ENCODE measurements at regions not wholly inside any gene's neighbourhood (a gene's known extent, or its start where the extent isn't known, plus 50 kb on each side); places are given as distances from the start of the nearest gene placed in this dataset.
A peak's percentile ranks its signal among the peaks of the same experiment; 100 is the strongest.
"Not testable (repeated sequence)": the region's sequence is repeated elsewhere in the genome, so short reads cannot be mapped to it uniquely, and the experiment has no call there.

- no peak for DNase-seq
These were observed 161.0 kb downstream of the TRIB2 start for GRCh38 chr2:12877761-12878160.

GRCh38 chr2:12879649-12880048 lies 162.9 kb downstream of the TRIB2 start:
- no peak for DNase-seq

DNA sequence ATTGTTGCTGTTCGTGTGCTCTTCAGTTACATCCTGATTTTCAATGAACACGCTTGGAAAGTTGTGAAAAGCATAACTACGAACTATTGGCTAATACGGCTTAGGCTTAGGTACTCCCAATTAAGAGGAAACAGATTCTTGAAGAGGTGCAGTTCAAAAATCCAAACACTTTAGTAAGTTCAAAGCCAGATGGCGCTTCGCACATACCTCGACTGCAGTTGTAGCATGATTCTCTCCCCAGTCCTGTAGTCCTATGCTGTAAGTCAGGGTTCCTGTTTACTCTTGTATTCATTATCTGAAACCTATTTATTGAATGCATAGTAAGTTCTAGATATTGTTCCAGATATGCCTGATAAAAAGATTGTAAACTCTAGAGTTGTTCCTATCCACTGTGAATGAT lies 165.2 kb downstream of the TRIB2 start:
- no peak for DNase-seq

DNA sequence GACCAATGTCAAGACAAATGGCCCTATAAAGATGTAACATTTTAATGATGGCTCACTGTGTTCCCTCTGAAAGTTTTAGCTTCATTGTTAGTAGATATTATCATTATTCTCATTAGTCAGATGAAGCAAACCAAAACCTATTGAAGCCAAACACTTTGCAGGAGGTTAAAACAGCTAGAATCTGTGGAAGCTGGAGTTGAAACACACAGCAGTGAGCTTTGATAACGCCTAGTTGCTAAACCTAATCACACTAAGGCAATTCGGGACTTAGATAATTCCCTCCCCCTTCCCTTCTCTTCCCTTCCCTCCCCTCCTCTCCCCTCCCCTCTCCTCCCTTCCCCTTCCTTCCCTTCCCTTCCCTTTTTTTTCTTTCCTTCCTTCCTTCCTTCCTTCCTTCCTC lies 165.7 kb downstream of the TRIB2 start:
- no peak for DNase-seq

- no peak for DNase-seq
These were observed 167.2 kb downstream of the TRIB2 start for GRCh38 chr2:12883906-12884305.

DNA sequence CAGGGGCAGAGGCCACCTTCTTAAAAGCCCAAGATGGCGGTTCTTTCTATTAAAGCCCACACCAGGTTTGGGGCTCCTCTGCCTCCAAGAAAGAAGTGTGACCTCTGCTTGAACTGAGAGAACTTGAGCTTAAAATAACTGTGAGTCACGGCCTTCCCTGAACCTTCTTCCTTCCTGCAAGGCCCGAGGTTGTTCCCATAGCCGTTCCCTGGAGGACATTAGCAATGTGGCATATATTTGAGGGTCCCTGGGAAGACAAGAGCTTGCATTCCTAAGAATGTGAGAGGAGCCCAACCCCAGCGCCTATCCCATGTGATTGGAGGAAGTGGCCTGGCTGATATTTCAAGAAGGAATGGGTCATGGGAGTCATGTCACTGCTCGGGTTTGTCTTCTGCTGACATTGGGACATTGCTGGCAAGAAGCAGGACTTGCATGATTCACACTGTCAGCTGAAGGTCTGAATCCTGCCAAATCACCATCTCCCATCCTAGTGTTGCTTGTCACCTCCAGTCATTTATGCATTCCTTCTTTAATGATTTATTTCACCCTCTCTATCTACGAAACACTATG lies 168.1 kb downstream of the TRIB2 start:
- no peak for DNase-seq

- no peak for DNase-seq
These were observed 173.3 kb downstream of the TRIB2 start for GRCh38 chr2:12890066-12890465.

DNA sequence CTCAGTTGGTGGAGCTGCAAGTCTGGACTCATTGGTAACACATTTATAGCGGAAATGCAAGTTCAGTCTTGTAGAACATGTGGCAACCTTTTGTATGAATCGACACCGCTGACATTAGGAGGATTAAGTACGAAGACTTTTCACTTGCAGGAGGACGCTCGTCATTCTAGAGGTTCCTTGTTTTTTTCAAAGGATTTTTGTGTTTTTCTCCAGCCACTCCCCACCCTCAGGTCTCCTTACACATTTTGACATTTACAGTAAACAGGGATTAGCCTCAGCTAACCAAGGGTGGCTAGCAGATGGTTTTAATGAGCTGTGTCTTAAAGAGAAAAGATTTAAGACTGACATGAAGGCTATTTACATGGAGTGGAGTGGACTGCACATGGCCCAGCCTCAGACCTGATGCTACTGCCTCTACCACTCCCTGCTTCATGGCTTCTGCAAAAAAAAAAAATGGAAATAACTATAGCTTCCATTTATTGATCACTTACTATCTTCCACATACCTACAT lies 173.8 kb downstream of the TRIB2 start:
- no peak for DNase-seq

DNA sequence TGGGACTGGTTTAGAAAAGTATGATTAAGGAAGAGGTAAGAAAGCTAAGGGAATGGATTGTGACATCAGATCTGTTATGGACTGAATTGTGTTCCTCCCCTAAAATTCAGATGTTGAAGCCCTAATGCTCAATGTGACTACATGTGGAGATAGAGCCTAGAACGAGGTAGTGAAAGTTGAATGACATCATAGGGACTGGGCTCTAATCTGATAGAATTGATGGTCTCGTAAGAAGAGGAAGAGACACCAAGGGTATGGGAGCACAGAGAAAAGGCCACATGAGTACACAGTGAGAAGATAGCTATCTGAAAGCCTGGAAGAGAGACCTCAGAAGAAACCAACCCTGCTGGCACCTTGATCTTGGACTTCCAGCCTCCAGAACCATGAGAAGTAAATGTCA lies 178.3 kb downstream of the TRIB2 start:
- no peak for DNase-seq

DNA sequence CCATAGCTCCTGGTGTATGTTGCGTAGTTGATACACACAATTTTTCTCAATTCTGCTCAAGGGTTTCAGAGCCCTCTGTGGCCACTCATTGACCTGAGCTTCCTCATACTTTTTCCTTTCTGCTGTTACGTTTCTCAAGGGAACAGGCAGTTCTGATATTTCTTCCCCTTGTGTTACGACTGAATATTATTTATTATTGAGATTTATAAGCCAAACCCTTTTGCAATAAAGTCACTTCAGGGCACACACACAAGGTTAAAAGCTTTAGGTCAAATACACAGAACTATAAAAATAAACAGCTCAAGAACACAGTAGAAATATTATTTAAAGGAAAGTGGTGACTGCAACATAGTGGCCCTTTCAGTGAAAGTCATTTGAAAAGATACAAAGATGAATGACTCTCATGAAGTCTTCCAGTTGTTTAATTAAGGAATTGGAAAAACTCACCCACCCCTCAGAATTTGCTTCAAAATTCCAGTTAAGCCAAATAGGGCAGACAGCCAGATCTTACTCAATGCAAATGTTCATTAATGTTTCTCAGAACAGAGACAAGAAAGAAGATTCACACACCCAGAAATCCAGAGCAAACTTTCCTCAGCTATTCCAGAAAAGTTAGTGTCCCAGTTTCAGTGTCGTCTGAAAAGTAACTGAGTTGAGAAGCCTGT lies 179.7 kb downstream of the TRIB2 start:
- no peak for DNase-seq

GRCh38 chr2:12897181-12897580 lies 180.4 kb downstream of the TRIB2 start:
- DNase-seq = no peak

GRCh38 chr2:12903272-12903671 lies 186.5 kb downstream of the TRIB2 start:
- DNase-seq = no peak

- no peak for DNase-seq
These were observed 193.7 kb downstream of the TRIB2 start for GRCh38 chr2:12910431-12910830.

DNA sequence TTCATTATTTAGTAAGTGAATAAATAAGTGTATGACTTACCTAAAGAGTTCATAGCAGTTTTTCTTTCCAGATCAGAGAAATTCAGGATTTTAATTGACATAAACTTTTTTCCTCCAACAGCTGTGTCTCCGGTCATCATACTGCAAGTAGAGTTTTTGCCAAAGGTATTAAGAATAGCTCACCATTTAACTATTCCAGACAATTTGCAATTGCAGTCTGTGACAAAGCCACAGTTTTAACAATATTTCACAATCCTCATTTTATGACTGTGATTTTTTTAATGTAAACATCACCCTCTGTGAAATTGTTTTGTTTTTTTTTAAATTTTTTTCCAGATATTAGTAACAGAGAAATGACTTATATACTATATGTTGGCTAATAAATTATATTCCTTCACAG lies 199.1 kb downstream of the TRIB2 start:
- DNase-seq = no peak

- no peak for DNase-seq
These were observed 201.6 kb downstream of the TRIB2 start for GRCh38 chr2:12918138-12918834.

- peak; percentile 83 for DNase-seq
These were observed 202.2 kb downstream of the TRIB2 start for GRCh38 chr2:12918835-12919445.

DNA sequence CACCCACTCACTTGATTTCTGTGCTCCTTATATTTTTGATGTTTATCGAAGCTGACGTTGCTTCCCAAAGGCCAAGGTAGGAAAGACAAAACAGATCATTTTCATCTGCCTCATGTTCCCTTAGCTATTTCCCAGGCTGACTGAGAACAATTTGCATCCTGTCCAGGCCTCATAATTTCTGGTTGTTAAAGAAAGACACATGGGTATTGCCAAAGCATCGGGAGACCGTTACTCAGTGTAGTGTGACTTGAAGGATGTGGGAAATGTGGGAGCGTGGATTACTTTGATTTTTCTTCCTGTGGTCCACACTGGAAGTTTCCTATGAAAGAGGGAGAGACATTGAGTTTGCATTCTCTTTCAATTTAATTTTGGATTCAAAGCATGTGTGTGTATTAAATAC lies 204.6 kb downstream of the TRIB2 start:
- DNase-seq = no peak

GRCh38 chr2:12923907-12924610 lies 207.3 kb downstream of the TRIB2 start:
- DNase-seq = no peak

DNA sequence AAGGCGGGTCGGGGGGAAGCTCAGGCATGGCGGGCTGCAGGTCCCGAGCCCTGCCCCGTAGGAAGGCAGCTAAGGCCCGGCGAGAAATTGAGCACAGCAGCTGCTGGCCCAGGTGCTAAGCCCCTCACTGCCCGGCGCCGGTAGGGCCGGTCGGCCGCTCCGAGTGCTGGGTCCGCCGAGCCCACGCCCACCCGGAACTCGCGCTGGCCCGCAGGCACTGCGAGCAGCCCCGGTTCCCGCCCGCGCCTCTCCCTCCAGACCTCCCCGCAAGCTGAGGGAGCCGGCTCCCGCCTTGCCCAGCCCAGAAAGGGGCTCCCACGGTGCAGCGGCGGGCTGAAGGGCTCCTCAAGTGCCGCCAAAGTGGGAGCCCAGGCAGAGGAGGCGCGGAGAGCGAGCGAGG lies 209.9 kb downstream of the TRIB2 start:
- not testable (repeated sequence) for DNase-seq

DNA sequence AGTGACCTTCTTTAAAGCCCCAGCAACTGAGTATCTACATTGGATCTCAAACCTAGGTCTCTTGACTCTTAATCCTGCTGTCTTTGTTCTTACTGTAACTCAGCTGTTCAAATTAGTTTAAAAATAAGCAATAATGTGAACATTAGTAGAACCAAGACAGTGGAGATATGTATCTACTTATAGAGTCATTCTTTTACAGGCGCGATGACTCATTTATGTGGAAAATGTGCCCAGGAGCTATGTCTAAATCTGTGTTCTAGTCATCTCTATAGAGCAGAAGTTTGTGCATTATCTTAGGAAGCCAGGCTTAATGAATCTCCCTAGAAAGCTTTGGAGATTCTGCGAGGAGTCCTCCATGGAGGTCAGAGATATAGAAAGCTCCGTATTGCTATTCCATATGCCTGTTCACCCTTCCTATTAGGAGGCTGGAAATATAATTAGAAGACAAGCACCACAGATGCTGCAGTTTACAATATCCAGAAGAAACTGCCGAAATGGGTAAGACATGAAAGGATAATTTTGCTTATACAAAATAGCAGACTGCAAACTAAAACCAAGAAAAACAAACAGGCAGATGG lies 211.6 kb downstream of the TRIB2 start:
- no peak for DNase-seq

DNA sequence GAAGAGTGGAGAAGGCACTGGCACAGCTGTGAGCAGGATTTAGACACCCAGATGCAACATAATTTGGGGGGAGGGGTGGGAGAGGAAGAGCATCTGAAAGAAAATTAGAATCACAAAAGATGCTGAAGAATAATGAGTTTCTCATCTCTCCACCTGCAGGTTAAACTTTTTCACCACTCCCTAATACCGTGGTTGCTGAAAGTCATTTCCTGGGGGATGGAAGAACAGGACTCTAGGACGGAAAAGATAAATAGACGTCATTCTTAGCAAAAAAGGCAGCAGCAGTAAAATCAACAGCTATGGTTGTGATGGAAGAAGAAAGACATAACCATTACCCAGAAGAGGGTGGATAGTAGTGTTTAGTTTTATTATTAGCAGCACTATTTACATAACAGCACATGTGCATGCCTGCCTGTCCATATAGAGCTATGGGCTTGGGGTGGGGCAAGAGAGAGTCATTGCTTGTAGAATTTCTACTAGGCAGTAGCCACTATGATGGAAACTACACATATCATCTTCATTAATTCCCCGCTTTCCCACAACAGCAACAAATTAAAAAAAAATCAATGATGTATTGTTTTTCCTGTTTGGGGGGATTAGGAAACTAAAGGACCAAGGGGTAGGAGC lies 212.2 kb downstream of the TRIB2 start:
- no peak for DNase-seq

Data from muscle of arm (tissue), 1 donor.